MM.1S (cell line): ENCODE measurements at regions not wholly inside any gene's neighbourhood (a gene's known extent, or its start where the extent isn't known, plus 50 kb on each side); places are given as distances from the start of the nearest gene placed in this dataset.

Experiments used
- DNase-seq: peaks from one replicate; pipeline ENCODE4 v3.0.0-alpha.2; 2015
- H2AFZ ChIP-seq: fragments of 300-600 bp; sonication (generic); 2 replicates; pipeline ENCODE4 v1.6.0; 2016; ENCODE audit warnings: antibody characterized with exemption, low read length
- H3F3A ChIP-seq: fragments of 300-600 bp; sonication (generic); 2 replicates; pipeline ENCODE4 v1.6.1; 2016; ENCODE audit warnings: mild to moderate bottlenecking, antibody characterized with exemption, low read length, moderate library complexity, mixed read lengths; ENCODE audit not compliant: insufficient read depth
- H3K27ac ChIP-seq: fragments of 300-600 bp; sonication (generic); 2 replicates; pipeline ENCODE4 v1.5.1; 2016; ENCODE audit warnings: mild to moderate bottlenecking, low read length
- H3K27me3 ChIP-seq: fragments of 300-600 bp; sonication (generic); replicated peaks from 2 replicates; pipeline ENCODE4 v1.6.0; 2016; ENCODE audit warnings: low read length; ENCODE audit not compliant: insufficient read depth
- H3K36me3 ChIP-seq: fragments of 300-600 bp; sonication (generic); replicated peaks from 2 replicates; pipeline ENCODE4 v1.6.1; 2016; ENCODE audit warnings: mild to moderate bottlenecking, low read length, mixed read lengths; ENCODE audit not compliant: insufficient read depth
- H3K4me1 ChIP-seq: fragments of 300-600 bp; sonication (generic); 2 replicates; pipeline ENCODE4 v1.6.1; 2016; ENCODE audit warnings: low read length, mixed read lengths
- H3K4me2 ChIP-seq: fragments of 300-600 bp; sonication (generic); 2 replicates; pipeline ENCODE4 v1.6.0; 2016; ENCODE audit warnings: low read depth, low read length
- H3K4me3 ChIP-seq: fragments of 300-600 bp; sonication (generic); 2 replicates; pipeline ENCODE4 v1.5.1; 2016; ENCODE audit warnings: low read length, mixed read lengths
- H3K79me2 ChIP-seq: fragments of 300-600 bp; sonication (generic); 2 replicates; pipeline ENCODE4 v1.6.1; 2016; ENCODE audit warnings: mixed run types, low read length, mixed read lengths
- H3K9ac ChIP-seq: fragments of 300-600 bp; sonication (generic); 2 replicates; pipeline ENCODE4 v1.6.1; 2016; ENCODE audit warnings: low read length, mixed read lengths
- H3K9me2 ChIP-seq: fragments of 300-600 bp; sonication (generic); replicated peaks from 2 replicates; pipeline ENCODE4 v1.6.1; 2016; ENCODE audit warnings: mild to moderate bottlenecking, low read length, mixed read lengths; ENCODE audit not compliant: insufficient read depth
- H3K9me3 ChIP-seq: fragments of 300-600 bp; sonication (generic); replicated peaks from 2 replicates; pipeline ENCODE4 v1.6.1; 2016; ENCODE audit warnings: mild to moderate bottlenecking, low read length, mixed read lengths; ENCODE audit not compliant: insufficient read depth
- H4K20me1 ChIP-seq: fragments of 300-600 bp; sonication (generic); 2 replicates; pipeline ENCODE4 v1.6.1; 2016; ENCODE audit warnings: mild to moderate bottlenecking, low read length, moderate library complexity, mixed read lengths; ENCODE audit not compliant: insufficient read depth
- EZH2 ChIP-seq: fragments of 300-600 bp; sonication (generic); optimal IDR thresholded peaks from 2 replicates; pipeline ENCODE3; 2017; ENCODE audit warnings: low read depth, mild to moderate bottlenecking, antibody characterized with exemption, low read length, mixed read lengths
- EZH2phosphoT487 ChIP-seq: fragments of 300-600 bp; sonication (generic); IDR thresholded peaks from 2 replicates; pipeline ENCODE4 v1.6.1; 2018; ENCODE audit warnings: antibody characterized with exemption, low read length
- TF ChIP-seq, protein P1 (sequence below): fragments of 300-600 bp; sonication (generic); IDR thresholded peaks from 2 replicates; pipeline ENCODE4 v1.5.1; 2016; ENCODE audit warnings: antibody characterized with exemption, low read length, mixed read lengths

DNA sequence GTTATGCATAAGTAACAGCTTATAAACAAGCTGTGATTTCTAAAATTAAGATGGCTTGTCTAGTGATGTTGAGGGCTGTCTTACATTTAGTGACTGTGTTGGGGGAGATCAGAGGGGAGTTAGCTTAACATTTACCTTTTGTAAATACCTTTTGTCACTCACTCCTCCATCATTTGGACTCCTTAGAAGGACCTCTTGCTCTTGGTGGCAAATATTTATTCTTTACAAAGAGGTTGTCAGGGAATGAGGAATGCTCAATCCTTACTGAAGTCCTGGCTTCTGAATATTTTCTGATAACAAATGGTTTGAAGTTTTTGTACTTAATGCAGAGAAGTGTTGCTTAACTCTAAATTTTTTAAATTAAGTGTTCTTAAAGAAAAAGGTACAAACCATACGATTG lies 438.8 kb upstream of the FAM98A start:
- H3K27ac ChIP-seq: no peak overlapping the region
- no peaks in the 10 kb centered on the region for H3F3A ChIP-seq
- no peaks in the 10 kb centered on the region for H3K79me2 ChIP-seq
- no peaks in the 10 kb centered on the region for H3K9me3 ChIP-seq
- H3K36me3 ChIP-seq: no peaks in the 10 kb centered on the region
- no peaks in the 10 kb centered on the region for H3K27me3 ChIP-seq
- no peak for DNase-seq
- H3K4me2 ChIP-seq: no peak overlapping the region
- no peak overlapping the region for H3K9ac ChIP-seq
- no peaks in the 10 kb centered on the region for H4K20me1 ChIP-seq
- TF ChIP-seq, protein P1, sequence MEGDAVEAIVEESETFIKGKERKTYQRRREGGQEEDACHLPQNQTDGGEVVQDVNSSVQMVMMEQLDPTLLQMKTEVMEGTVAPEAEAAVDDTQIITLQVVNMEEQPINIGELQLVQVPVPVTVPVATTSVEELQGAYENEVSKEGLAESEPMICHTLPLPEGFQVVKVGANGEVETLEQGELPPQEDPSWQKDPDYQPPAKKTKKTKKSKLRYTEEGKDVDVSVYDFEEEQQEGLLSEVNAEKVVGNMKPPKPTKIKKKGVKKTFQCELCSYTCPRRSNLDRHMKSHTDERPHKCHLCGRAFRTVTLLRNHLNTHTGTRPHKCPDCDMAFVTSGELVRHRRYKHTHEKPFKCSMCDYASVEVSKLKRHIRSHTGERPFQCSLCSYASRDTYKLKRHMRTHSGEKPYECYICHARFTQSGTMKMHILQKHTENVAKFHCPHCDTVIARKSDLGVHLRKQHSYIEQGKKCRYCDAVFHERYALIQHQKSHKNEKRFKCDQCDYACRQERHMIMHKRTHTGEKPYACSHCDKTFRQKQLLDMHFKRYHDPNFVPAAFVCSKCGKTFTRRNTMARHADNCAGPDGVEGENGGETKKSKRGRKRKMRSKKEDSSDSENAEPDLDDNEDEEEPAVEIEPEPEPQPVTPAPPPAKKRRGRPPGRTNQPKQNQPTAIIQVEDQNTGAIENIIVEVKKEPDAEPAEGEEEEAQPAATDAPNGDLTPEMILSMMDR: no peak
- TF ChIP-seq EZH2phosphoT487: no peak
- TF ChIP-seq EZH2: no peak
- H3K9me2 ChIP-seq: no peaks in the 10 kb centered on the region
- no peaks in the 10 kb centered on the region for H3K4me1 ChIP-seq
- no peak overlapping the region for H3K4me3 ChIP-seq
- H2AFZ ChIP-seq: no peak overlapping the region

DNA sequence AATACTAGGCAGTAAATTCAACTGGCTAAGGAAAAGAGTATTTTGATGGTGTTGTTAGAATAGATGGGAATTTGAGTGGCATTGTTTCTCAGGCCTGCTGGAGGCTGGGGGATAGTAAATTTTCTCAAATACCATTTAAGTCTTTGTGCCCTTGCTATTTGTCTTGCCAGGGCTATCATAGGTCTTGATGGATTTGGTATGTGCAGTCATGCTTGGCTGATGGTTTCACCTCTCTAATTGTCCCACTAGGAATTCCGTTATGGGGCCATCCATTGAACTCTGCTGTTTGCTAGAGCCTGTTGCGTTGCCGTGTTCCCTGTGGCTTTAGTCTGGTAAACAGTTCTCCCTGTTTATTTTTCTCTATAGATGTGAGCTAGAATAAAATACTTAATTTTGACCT lies 438.1 kb upstream of the FAM98A start:
- Histone ChIP-seq H4K20me1 (no peaks in the 10 kb centered on the region), H3K9ac (no peak overlapping the region), H3K27ac (no peak overlapping the region), H3K27me3 (no peaks in the 10 kb centered on the region), H3K4me1 (no peaks in the 10 kb centered on the region), H3K36me3 (no peaks in the 10 kb centered on the region), H3K4me2 (no peak overlapping the region), H3K9me3 (no peaks in the 10 kb centered on the region), H3K4me3 (no peak overlapping the region), H3F3A (no peaks in the 10 kb centered on the region), H2AFZ (no peak overlapping the region), H3K79me2 (no peaks in the 10 kb centered on the region), H3K9me2 (no peaks in the 10 kb centered on the region)
- TF ChIP-seq EZH2phosphoT487 (no peak), EZH2 (no peak)
- TF ChIP-seq, protein P1: no peak
- DNase-seq: no peak

DNA sequence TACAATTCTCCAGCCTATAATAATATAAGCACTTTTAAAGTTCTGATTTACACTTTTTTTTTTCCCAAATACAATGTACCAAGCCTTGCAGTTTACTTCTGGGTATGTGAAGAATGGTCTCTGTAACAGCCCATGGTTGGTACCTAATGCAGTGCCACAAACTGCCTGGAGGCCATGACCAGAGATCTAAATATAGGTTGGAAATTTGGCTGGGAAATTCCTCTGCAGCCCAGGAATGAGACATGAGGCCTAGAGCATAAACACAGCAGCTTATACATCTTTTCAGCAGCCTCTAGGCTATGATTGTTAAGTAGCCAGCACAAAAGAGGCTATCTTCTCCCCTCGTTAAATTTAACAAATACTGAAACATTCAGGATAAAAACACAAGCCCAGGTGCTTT lies 432.0 kb upstream of the FAM98A start:
- Histone ChIP-seq H3K36me3 (no peaks in the 10 kb centered on the region), H3K27me3 (no peaks in the 10 kb centered on the region), H3K9ac (no peak overlapping the region), H4K20me1 (no peaks in the 10 kb centered on the region), H2AFZ (no peak overlapping the region), H3F3A (no peaks in the 10 kb centered on the region), H3K27ac (no peak overlapping the region), H3K9me3 (no peaks in the 10 kb centered on the region), H3K4me2 (no peak overlapping the region), H3K4me1 (no peaks in the 10 kb centered on the region), H3K79me2 (no peaks in the 10 kb centered on the region), H3K4me3 (no peak overlapping the region), H3K9me2 (no peaks in the 10 kb centered on the region)
- no peak for DNase-seq
- TF ChIP-seq EZH2phosphoT487 (no peak), EZH2 (no peak)
- TF ChIP-seq, protein P1: no peak
